Stimulated activated CD4-positive, alpha-beta T cell treated with anti-CD3 and anti-CD28 coated beads, TNF-alpha, amount 100 ng/mL, for 48 hours (primary cell): ENCODE measurements at regions not wholly inside any gene's neighbourhood (a gene's known extent, or its start where the extent isn't known, plus 50 kb on each side); places are given as distances from the start of the nearest gene placed in this dataset.
"Not testable (repeated sequence)": the region's sequence is repeated elsewhere in the genome, so short reads cannot be mapped to it uniquely, and the experiment has no call there.

Source experiments
- DNase-seq, 3 donors: peaks; one replicate each; pipeline ENCODE4 v3.0.0-alpha.2; 2020; ENCODE audit warnings: low read depth in 3 of 3

DNA sequence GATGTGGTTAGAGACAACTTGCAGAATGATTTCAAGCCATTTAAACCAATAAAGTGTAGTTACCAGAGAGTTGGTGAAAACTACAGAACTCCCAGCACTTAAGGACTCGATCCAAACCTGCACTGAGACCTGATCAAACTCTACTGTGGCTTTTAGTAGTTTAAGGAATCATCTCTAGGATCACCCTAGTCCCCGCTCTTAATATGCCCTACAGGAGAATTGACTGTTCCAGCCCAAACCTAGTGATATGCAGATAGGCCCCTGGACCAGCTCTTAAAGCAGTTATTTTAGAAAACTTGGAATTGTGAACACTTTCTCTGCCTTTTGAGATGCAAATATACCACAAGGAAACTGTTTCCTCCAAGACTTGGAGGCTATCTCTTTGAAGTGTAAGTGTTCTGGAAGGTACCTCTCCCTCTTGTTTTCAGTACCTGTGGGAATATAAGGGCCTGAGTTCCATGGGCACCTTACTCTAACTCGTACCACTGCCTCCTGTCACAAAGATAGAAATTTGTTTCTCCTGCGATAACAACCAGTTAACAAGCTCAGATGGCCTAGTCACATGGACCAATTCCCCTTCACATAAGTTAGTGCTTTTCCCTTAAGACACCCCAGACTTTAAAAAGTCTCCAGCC, 1367.2 kb upstream of the SLC39A10 start:
- no peak for DNase-seq

DNA sequence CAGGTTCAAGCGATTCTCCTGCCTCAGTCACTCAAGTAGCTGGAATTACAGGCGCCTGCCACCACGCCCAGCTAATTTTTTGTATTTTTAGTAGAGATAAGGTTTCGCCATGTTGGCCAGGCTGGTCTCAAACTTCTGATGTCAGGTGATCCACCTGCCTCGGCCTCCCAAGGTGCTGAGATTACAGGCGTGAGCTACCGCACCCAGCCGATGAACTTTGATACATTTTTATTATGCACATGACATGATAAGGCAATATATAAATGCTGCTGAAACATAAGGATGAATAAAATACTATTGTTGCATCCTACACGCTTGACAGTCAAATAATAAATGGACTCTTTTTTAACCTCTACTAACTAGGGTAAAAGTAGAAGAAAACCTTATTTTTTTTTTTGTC, 1380.4 kb upstream of the SLC39A10 start:
- DNase-seq, result not testable (repeated sequence)

DNA sequence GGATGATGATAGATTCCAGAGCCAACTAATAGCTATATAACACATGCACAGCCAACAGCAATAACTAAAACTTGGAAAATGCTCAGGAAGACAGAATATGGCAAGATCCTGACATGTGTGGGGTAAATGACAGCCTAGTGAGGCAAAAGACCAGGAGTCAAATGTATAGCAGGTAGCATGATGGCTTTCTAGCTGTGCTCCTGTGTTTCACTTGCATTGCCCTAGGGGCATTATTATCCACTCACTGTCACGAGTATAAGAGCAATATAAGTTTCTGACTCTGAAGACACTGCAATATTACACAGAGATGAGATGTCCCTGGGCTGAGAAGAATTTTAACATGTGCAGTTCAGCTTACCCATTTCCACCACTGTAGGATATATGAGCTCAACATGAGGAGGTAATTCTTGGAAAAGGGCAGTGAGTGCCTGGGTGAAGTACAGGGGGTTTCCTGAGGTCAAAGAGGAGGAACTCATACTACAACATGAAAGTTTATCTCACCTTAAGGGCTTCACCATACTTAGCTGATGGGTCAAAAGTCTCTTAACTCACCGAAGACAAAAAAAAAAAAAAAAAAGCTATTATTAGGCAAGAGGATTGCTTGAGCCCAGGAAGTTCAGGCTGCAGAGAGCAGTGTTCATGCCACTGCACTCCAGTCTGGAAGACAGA, 1385.6 kb upstream of the SLC39A10 start:
- no peak for DNase-seq

DNA sequence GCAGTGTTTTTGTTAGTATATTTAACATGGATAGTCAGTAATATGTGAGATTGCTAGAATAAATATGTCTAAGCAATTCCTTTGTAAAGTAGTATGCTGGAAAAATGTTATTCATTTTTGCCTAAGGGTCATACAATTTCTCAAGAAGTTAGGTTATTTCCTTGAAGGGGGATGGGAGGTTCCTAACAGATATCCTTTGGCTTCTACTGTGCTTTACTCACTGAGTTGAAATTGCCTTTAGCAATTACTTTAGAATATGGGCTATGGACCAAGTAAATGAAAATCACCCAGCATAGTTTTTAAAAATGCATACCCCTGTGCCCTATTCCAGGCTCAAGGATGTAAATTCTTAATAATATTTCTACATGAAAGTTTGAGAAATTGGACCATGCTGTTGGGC, 1386.4 kb upstream of the SLC39A10 start:
- DNase-seq, result no peak

DNA sequence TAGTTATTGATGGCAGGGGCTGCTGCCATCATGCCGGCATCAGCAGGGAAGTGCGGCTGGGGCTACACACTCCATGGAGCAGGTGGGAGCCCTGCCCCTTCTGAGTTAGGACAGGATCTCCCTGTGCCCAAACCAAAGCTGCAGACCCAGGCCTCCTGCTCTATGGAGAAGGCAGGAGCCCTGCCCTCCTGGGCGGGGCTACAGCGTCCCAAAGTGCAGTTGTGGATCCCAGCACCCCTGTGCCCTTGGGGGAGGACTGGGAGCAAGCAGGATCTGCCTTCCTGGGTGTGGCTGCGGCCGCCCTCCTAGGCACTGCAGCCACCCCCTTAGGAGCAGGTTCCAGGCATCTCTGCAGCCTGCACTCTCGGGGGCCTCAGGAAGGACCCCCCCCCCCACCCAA, 1392.4 kb upstream of the SLC39A10 start:
- no peak for DNase-seq

DNA sequence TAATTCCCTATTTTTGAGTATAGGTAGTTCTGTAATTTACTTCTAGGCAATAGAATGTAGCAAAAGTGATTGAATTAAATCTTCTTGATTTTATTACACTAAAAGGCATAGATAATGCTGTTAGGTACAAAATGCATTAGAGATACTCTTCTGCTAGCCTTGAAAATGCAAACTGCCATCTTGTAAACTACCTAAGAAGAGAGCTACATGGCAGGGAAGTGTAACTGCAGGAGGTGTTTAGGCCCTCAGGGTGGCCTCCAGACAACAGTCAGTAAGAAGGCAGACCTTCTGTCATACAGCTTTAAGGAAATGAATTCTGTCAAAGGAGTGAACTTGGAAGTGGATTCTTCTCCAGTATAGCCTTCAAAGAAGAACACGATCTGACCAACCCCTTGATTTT, 1396.8 kb upstream of the SLC39A10 start:
- no peak for DNase-seq

DNA sequence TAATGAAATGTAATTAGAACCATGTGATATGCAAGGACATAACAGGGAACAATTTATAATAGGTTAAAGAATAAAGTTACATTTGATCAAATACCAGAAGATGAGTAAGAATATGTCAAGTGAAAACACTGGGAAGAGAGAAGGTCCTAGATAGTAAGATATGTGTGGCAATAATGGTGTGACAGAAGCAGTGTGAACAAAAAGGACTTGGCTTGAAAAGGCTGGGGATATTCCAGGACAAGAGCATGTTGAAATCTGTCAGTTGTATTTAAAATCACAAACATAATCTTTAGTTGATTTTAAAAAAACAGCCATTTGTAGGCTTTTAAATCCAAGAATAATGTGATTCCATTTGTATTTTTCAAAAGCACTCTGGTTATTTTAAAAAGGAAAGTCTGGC, 1399.9 kb upstream of the SLC39A10 start:
- no peak for DNase-seq

DNA sequence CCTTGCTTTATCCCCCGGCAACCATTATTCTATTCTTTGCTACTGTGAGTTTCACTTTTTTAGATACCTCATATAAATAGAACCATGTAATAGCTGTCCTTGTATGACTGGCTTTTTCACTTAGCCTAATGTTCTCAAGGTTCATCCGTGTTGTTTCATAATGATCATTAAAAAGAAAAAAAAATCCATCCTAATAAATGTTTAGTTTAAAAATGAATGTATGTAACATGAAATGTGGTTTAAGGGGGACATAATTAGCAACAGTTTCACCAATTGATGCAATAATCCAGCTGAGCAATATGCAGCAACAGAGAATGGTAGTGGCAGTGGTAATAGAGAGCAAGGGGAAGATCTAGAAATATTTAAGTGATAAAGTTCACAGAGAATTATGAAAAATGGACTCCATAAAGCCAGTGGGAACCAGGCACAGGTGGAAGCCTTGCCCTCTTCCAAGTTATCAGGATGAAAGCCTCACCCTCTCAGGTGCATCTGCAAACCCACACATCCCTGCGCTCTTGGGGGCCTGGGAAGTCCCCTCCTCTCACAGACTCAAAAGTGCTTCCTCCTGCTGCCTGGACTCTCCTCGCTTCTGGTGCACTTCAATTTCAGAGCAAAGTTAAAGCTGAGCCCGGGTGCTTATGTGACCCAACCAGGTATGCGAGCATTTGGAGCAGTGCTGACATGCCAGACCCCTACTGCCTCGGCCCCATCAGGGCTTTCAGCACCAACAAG, 1403.3 kb upstream of the SLC39A10 start:
- DNase-seq, result no peak

DNA sequence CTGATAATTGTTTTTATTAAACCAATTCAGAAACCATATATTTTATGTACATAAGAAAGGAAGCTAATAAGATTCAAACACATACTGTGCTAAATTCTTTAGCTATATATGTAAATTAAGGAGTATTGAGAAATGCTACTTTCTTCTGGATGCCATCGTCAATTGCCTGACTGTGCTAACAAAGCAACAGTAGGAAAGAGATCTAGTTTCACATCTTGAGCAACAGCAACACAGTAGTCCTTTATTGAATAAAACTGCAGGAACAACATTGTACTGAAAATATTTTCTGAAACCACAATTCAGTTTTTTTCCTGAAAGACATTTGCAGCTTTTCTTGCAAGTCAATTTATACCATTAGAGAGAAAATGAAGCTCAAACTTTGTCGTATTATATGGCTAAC, 1404.9 kb upstream of the SLC39A10 start:
- DNase-seq, result no peak

DNA sequence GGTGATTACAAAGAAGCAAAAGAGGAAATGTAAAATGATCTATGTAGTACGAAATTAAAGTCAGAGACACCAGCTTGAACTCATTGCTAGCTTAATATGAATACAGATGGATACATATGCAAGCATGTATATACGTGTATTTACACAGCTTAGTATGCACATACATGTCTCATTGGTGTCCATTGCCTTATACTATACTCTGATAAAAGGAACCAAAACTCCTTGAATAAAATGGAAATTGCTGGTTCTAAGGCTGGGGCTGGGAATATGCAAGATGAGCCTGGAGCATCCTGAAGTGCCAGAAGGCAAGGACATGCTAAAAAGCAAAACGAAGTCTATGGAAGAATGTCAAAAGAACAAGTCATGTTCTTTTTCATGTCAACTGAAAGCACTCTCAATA, 1424.4 kb upstream of the SLC39A10 start:
- no peak for DNase-seq

DNA sequence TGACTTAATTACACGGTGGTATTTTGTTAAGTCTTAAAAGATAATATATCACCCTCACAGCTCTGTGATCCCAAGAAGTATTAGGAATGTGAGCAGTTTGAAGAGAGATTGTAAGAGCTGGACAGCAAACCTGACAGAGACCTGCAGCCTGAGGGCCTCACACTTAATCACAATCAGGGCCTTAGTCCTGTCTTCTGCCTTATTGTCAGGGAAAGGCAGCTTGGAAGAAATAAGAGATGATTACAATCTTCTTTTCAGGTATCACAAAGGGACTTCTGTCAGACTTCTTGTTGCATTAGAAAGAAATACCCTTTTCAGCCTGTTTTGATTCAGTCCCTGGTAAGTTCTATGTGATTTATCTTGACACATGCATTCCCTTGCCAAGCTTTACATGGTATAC, 1433.8 kb upstream of the SLC39A10 start:
- no peak for DNase-seq

DNA sequence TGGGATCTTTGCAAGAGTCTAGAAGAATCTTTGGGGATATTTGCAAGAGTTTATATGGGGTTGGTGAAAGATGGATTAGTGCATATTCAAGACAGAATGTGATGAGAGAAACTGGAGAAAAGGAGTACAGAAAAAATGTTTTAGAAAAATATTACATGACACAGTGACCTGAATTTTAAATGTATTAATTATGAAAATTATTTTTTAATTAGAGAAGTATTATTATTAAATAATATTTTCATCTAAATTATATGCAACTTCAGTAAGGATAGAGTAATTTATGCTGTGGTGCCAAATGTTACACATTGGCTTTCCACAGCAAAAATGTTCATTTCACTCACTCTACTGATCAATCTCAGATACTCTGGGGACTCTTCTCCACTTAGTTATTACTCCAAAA, 1442.8 kb upstream of the SLC39A10 start:
- DNase-seq, result no peak

DNA sequence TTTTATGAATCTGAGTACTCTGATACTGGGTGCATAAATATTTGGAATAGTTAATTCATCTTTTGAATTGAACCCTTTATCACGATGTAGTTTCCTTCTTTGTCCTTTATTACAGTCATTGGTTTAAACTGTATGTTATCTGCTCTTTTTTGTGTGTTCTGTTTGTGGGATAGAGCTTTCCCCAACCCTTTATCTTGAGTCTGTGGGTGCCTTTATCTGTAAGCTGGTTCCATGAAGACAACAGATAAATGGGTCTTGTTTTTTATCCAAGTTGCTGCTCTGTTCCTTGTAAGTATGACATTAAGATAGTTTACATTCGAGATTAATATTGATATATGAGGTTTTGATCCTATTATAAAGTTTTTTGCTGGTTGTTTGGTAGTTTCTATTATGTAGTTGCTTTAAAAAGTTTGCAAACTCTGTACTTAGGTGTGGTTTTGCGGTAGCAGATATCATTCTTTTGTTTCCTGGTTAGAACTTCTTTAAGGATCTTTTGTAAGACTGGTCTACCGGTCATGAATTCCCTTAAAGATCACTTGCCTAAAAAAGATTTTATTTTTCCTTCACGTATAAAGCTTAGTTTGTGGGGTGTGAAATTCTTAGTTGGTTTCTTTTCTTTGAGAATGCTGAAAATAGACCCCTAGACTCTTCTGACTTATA, 1451.3 kb upstream of the SLC39A10 start:
- no peak for DNase-seq

DNA sequence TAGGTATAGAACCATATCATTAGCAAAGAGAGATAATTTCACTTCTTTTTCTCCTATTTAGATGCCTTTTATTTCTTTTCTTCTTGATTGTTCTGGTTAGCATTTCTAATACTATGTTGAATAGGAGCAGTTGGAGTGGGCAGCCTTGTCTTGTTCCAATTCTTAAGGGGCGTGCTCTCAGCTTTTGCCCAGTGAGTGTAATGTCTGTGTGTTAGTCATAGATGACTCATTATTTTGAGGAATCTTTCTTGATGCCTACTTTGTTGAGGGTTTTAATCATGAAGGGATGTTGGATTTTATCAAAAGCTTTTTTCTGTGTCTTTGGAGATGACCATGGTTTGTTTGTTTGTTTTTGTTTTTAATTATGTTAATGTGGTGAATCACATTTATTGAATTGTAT, 1453.1 kb upstream of the SLC39A10 start:
- DNase-seq, result no peak

DNA sequence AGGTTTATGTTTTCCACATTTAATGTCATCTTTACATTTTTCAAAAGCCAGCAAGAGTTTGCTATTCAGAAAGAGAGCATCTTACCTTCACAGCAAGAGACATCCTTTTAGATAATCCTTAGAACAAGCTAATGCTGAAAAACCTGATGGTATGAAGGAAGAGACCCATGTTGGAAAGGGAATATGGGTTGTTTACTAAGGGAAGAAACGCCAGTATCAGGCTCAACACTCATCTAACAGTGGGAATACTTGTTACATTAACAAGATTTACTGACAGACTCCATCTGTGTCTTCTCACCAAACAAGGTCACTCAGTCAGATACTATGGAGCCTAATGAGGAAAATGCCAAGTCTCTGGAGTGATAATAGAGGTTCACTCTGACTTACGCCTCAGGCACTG, 1474.1 kb upstream of the SLC39A10 start:
- no peak for DNase-seq

DNA sequence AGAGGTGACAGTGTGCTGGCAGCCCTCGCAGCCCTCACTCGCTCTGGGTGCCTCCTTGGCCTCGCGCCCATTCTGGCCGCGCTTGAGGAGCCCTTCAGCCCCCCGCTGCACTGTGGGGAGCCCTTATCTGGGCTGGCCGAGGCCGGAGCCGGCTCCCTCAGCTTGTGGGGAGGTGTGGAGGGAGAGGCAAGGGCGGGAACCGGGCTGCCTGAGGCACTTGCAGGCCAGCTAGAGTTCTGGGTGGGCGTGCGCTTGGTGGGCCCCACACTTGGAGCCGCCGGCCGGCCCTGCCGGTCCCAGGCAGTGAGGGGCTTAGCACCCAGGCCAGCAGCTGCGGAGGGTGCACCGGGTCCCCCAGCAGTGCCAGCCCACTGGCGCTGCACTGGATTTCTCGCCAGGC, 1480.9 kb upstream of the SLC39A10 start:
- DNase-seq, result no peak

DNA sequence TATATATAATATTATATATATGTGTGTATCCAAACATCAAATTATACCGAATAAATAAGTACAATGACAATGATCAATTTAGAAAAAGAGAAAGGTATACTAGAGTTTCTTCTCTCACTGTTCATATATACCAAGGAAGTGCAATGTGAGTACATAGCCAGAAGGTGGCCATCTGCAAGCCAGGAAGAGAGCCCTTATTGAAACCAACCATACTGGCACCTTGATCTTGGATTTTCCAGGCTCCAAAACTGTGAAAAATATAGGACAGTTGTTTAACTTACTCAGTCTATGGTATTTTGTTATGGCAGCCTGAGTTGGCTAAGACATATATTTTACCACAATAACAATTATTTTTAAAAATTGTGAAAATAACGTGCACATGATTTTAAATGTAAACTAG, 1490.2 kb upstream of the SLC39A10 start:
- no peak for DNase-seq

DNA sequence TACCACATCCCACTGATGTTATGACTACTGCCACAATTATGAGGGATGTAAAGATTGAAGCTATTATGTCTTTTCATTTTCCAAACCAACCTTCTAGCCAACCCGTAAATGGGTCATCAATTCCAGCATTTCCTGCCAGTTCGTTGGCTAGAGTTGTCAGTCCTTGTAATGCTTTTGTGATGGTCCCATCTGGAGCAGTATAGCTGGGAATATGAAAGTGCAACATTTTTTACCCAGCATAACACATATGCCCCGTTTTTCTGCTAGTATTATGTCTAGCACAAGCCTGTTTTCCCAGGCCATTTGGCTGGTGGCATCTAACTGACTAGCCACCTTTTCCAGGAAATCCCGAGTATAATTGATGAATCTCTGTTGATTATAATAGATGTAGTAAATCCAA, 1501.6 kb upstream of the SLC39A10 start:
- no peak for DNase-seq

DNA sequence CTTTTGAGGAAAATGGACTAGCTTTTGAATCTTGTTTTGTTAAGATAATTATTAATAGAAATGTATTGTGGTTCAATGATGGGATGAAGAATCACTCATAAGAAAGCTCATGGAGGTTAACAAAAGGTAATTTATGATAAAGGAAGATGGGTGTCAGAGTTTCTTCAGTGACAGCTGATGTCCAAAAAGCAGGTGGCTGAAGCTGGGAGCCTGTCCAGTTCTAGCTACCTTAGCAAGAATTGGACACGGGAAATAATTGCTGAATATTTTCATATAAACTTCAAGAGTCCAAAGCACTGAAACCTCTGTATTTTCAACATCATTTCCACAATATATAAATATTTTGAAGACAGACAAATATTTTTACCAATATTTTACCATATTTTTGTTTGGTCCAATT, 1505.8 kb upstream of the SLC39A10 start:
- no peak for DNase-seq

DNA sequence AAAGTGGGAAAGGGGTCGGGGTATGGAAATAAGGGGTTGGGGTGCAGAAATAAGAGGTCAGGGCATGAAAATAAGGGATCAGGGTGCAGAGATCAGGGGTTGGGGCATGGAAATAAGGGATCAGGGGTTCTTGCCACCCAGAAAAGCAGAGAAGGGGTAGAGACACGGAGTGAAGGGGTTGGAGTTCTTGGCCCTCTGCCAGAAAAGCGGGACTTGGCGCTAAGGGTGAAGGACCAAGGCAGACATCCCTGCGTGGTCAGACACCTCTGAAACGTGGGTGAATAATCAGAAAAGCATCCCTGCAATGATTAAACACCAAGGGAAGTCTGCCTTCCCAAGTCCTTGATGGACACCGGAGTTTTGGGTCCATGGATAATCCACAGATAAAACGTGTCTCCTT, 1521.6 kb upstream of the SLC39A10 start:
- no peak for DNase-seq

DNA sequence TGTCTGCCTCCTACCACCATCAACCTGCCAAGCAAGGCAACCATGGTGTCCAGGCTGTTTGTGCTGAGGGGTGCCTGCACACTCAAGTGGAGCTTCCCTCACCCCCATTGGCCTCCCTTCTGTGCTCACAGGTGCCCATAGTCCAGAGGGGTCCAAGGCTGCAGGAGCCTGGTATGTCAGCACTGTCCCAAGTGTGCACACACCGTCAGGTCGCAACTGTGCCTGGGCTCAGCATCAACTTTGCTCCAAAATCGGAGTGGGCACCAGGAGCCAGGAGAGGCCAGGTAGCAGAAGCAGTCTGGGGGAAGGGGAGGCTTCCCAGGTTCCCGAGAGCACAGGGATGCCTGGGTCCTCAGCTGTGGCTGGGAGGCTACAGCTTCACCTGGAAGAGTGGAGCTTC, 1528.2 kb upstream of the SLC39A10 start:
- no peak for DNase-seq

DNA sequence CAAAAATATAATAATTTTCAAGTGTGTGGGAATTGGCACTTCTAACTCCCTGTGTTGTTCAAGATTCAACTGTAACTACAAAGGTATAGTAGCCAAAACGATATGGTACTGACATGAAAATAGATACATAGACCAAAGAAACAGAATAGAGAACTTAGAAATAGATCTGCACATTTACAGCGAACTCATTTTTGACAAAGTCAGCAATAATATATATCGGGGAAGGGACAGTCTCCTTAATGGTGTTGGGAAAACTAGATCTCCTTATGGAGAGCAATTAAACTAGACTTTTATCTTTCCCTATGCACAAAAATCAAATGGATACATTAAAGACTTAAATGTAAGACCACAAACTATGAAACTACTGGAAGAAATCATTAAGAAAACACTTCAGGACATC, 1530.6 kb upstream of the SLC39A10 start:
- DNase-seq, result no peak

DNA sequence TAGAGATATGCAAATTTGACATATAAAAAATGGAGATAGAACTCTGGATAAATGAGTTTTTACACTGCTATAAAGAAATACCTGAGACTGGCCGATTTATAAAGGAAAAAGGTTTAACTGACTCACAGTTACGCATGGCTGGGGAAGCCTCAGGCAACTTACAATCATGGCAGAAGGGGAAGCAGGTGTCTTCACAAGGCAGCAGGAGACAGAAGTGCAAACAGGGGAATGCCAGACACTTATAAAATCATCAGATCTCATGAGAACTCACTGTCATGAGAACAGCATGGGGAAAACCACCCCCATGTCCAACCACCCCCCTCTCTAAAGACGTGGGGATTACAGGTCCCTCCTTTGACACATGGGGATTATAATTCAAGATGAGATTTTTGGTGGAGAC, 1540.2 kb upstream of the SLC39A10 start:
- no peak for DNase-seq
